GM12865 (cell line): ENCODE measurements at regions not wholly inside any gene's neighbourhood (a gene's known extent, or its start where the extent isn't known, plus 50 kb on each side); places are given as distances from the start of the nearest gene placed in this dataset.

Experiments used
- DNase-seq: peaks from one replicate; pipeline ENCODE4 v3.0.0; 2010; ENCODE audit warnings: low read depth
- H3K4me3 ChIP-seq: 2 replicates; pipeline ENCODE4 v1.5.1; 2011; ENCODE audit warnings: mild to moderate bottlenecking, low read depth, low read length, control low read depth
- CTCF ChIP-seq: IDR thresholded peaks from 2 replicates; pipeline ENCODE4 v1.5.1; 2011; ENCODE audit warnings: low read length, control low read depth, low read depth, inconsistent platforms; ENCODE audit not compliant: insufficient read depth; ENCODE audit errors: missing control alignments

GRCh38 chr22:48037618-48038017, 1275.2 kb downstream of the TBC1D22A start:
- TF ChIP-seq CTCF: no peak
- no peak for DNase-seq
- no peak overlapping the region for H3K4me3 ChIP-seq

- H3K4me3 ChIP-seq: no peak overlapping the region
- no peak for TF ChIP-seq CTCF
- no peak for DNase-seq
Observed at GRCh38 chr22:48035897-48036296, 1273.4 kb downstream of the TBC1D22A start.

GRCh38 chr22:48031589-48031988, 1269.1 kb downstream of the TBC1D22A start:
- TF ChIP-seq CTCF: no peak

GRCh38 chr22:48025096-48025495, 1262.6 kb downstream of the TBC1D22A start:
- TF ChIP-seq CTCF: no peak
- no peak for DNase-seq

More at GRCh38 chr22:48031589-48031988, 1269.1 kb downstream of the TBC1D22A start:
- no peak overlapping the region for H3K4me3 ChIP-seq
- no peak for DNase-seq

GRCh38 chr22:48021991-48022401, 1259.5 kb downstream of the TBC1D22A start:
- DNase-seq: no peak
- no peak for TF ChIP-seq CTCF
- H3K4me3 ChIP-seq: no peak overlapping the region

More at GRCh38 chr22:48025096-48025495, 1262.6 kb downstream of the TBC1D22A start:
- H3K4me3 ChIP-seq: no peak overlapping the region

- H3K4me3 ChIP-seq: no peak overlapping the region
- no peak for DNase-seq
- TF ChIP-seq CTCF: no peak
Observed at GRCh38 chr22:48018346-48018745, 1255.9 kb downstream of the TBC1D22A start.

- no peak for TF ChIP-seq CTCF
- H3K4me3 ChIP-seq: no peak overlapping the region
- no peak for DNase-seq
Observed at GRCh38 chr22:48015701-48016100, 1253.3 kb downstream of the TBC1D22A start.
